Natural killer cell (primary cell): ENCODE measurements at regions not wholly inside any gene's neighbourhood (a gene's known extent, or its start where the extent isn't known, plus 50 kb on each side); places are given as distances from the start of the nearest gene placed in this dataset.

Source experiments
- ATAC-seq, 3 donors: fragments of 150-1000 bp in 2 of 3; fragments of 200-7000 bp in 1 of 3; cut with Tn5 transposase; 1 replicate in 1 of 3; 2 replicates in 2 of 3; pipeline ENCODE4 v1.10.0; 2021; ENCODE audit warnings: mild to moderate bottlenecking in 2 of 3, moderate library complexity in 2 of 3
- DNase-seq, 2 donors: peaks; one replicate each; pipeline versions ENCODE4 v3.0.0 to v3.0.0-alpha.2; 2013 to 2021; ENCODE audit warnings: mixed read lengths in 1 of 2
- H3K27ac ChIP-seq: one replicate; pipeline ENCODE4 v1.5.1; 2013; ENCODE audit warnings: mild to moderate bottlenecking, low read length
- H3K27me3 ChIP-seq: one replicate; pipeline ENCODE4 v1.6.1; 2013; ENCODE audit warnings: low read length; ENCODE audit not compliant: control insufficient read depth, insufficient read depth
- H3K36me3 ChIP-seq: one replicate; pipeline ENCODE4 v1.6.1; 2013; ENCODE audit warnings: low read length; ENCODE audit not compliant: control insufficient read depth, insufficient read depth
- H3K4me1 ChIP-seq: one replicate; pipeline ENCODE4 v1.6.1; 2013; ENCODE audit warnings: low read length; ENCODE audit not compliant: control insufficient read depth, insufficient read depth
- H3K4me3 ChIP-seq: one replicate; pipeline ENCODE4 v1.5.1; 2013; ENCODE audit warnings: low read length
- H3K9me3 ChIP-seq: one replicate; pipeline ENCODE4 v1.6.1; 2013; ENCODE audit warnings: low read length; ENCODE audit not compliant: control insufficient read depth, insufficient read depth
- H3K27ac Mint-ChIP-seq, 2 donors: one replicate each; pipeline ENCODE4 v1.8.0; 2022; ENCODE audit warnings: mild to moderate bottlenecking in 2 of 2, mixed read lengths in 2 of 2, moderate library complexity in 1 of 2
- H3K27me3 Mint-ChIP-seq, 2 donors: one replicate each; pipeline ENCODE4 v1.8.0; 2022; ENCODE audit warnings: low read depth in 2 of 2, mixed read lengths in 2 of 2
- H3K36me3 Mint-ChIP-seq: one replicate; pipeline ENCODE4 v1.8.0; 2022; ENCODE audit warnings: mixed read lengths
- H3K4me1 Mint-ChIP-seq, 2 donors: one replicate each; pipeline ENCODE4 v1.8.0; 2022; ENCODE audit warnings: mixed read lengths in 2 of 2
- H3K4me3 Mint-ChIP-seq: one replicate; pipeline ENCODE4 v1.8.0; 2022; ENCODE audit warnings: mild to moderate bottlenecking, moderate library complexity, mixed read lengths
- H3K9me3 Mint-ChIP-seq, 2 donors: one replicate each; pipeline ENCODE4 v1.8.0; 2022; ENCODE audit warnings: mixed read lengths in 2 of 2
- WGBS: methylation state at CpG from one replicate; pipeline ENCODE4 v1.1.7; 2013; ENCODE audit warnings: missing lambda C conversion rate; ENCODE audit not compliant: insufficient coverage; 5-methylcytosine and 5-hydroxymethylcytosine counted together
- intact Hi-C: fragments of 100-400 bp; cut with micrococcal nuclease; formaldehyde crosslinking; loops from one replicate; pipeline ENCODE4 v1.14.2; 2022
- TF ChIP-seq, protein P1 (sequence below): fragments of 200-600 bp; IDR thresholded peaks from one replicate; pipeline ENCODE4 v1.8.0; 2022; ENCODE audit warnings: antibody characterized with exemption

DNA sequence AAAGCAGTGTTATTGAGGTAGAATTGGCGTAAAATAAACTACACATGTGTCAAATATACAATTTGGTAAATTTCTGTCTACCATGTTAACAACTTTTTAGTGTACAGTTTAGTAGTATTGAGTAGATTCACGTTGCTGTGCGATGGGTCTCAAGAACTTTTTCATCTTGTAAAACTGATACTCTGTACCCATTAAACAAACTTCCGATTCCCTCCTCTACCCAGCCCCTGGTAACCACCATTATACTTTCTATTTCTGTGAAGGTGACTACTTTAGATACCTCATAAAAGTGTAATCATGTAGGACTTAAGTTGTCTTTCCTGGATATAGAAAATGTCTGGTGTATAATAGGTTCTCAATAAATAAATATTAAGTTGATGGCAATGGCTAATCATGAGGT is 408.5 kb upstream of the POT1 start:
- Mint-ChIP-seq H3K36me3 (no peaks in the 10 kb centered on the region), H3K27ac (no peak overlapping the region), H3K9me3 (no peaks in the 10 kb centered on the region), H3K4me1 (no peaks in the 10 kb centered on the region), H3K4me3 (no peak overlapping the region), H3K27me3 (no peaks in the 10 kb centered on the region)
- no peaks in the 10 kb centered on the region for H3K36me3 ChIP-seq
- no peak overlapping the region for H3K27ac ChIP-seq
- WGBS: 100% methylated on average over 3 of the region's 4 CpGs
- H3K4me1 ChIP-seq: no peaks in the 10 kb centered on the region
- H3K4me3 ChIP-seq: no peak overlapping the region
- DNase-seq (no peak), ATAC-seq (no peak)
- TF ChIP-seq, protein P1, sequence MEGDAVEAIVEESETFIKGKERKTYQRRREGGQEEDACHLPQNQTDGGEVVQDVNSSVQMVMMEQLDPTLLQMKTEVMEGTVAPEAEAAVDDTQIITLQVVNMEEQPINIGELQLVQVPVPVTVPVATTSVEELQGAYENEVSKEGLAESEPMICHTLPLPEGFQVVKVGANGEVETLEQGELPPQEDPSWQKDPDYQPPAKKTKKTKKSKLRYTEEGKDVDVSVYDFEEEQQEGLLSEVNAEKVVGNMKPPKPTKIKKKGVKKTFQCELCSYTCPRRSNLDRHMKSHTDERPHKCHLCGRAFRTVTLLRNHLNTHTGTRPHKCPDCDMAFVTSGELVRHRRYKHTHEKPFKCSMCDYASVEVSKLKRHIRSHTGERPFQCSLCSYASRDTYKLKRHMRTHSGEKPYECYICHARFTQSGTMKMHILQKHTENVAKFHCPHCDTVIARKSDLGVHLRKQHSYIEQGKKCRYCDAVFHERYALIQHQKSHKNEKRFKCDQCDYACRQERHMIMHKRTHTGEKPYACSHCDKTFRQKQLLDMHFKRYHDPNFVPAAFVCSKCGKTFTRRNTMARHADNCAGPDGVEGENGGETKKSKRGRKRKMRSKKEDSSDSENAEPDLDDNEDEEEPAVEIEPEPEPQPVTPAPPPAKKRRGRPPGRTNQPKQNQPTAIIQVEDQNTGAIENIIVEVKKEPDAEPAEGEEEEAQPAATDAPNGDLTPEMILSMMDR: no peak
- no peaks in the 10 kb centered on the region for H3K27me3 ChIP-seq
- no peaks in the 10 kb centered on the region for H3K9me3 ChIP-seq
- intact Hi-C loops: no loop called here

DNA sequence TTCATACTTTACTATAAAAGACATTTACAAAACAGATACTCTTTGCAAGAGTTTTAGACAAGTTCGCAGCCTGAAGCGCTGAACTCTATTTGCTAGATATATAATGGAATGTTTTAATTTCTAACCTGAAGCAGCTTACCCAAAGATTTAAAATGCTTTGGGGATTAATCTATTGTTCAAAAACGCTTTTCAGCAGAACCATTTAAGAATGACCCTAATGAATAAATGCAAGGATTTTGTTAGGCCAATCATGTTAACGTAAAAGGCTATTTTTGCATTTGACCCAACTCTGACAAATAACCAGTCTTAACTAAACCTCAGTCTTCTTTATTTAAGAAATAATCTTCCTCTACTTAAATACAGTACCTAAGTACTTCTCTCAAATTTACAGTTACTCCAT is 406.7 kb upstream of the POT1 start:
- no peak overlapping the region for H3K27ac ChIP-seq
- no peaks in the 10 kb centered on the region for H3K4me1 ChIP-seq
- H3K9me3 Mint-ChIP-seq: peaks cover 0 to under 1% of the 10 kb centered on the region in 2 donors
- no peak overlapping the region for H3K4me3 ChIP-seq
- no peaks in the 10 kb centered on the region for H3K4me1 Mint-ChIP-seq
- TF ChIP-seq, protein P1: no peak
- H3K27me3 ChIP-seq: no peaks in the 10 kb centered on the region
- H3K27me3 Mint-ChIP-seq: no peaks in the 10 kb centered on the region
- WGBS: 85% methylated on average over 2 of the region's 4 CpGs
- H3K36me3 Mint-ChIP-seq: no peaks in the 10 kb centered on the region
- no peaks in the 10 kb centered on the region for H3K36me3 ChIP-seq
- ATAC-seq (no peak), DNase-seq (no peak)
- intact Hi-C loops: no loop called here
- no peak overlapping the region for H3K27ac Mint-ChIP-seq
- no peak overlapping the region for H3K4me3 Mint-ChIP-seq
- H3K9me3 ChIP-seq: no peaks in the 10 kb centered on the region

DNA sequence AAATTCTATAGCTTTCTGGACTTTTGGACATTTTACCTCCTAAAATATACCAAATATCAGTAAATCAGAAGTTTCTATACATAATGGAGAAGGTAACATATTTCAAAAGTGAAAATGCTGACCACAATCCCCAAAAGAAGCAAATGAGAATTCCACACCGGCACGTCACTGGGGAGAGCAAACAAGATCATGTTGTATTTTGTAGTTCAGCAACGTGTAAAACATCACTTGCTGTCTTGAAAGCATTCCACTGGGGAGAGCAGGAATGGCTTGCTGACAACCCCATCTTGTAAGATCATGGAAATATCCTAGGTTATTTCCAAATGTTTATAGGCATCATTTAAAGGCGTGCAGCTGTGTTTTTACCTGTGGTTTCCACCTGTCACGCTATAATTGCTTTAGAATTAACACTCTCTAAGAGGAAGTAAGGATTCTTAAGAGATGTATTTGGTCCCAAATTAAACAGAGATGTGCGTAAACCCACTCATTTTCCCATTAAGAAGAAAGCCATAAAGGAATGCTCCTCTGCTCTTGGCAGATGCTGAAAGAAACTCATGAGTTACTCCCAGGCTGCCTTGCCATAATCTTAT is 397.1 kb upstream of the POT1 start:
- H3K36me3 Mint-ChIP-seq: peaks cover 6% of the 10 kb centered on the region
- no peak overlapping the region for H3K27ac Mint-ChIP-seq
- no peaks in the 10 kb centered on the region for H3K27me3 Mint-ChIP-seq
- Histone ChIP-seq H3K27me3 (no peaks in the 10 kb centered on the region), H3K9me3 (peaks cover 3% of the 10 kb centered on the region), H3K4me1 (no peaks in the 10 kb centered on the region), H3K36me3 (no peaks in the 10 kb centered on the region), H3K4me3 (no peak overlapping the region), H3K27ac (no peak overlapping the region)
- no peaks in the 10 kb centered on the region for H3K4me1 Mint-ChIP-seq
- ATAC-seq (no peak), DNase-seq (no peak)
- intact Hi-C loops: no loop called here
- no peak overlapping the region for H3K4me3 Mint-ChIP-seq
- TF ChIP-seq, protein P1: no peak
- H3K9me3 Mint-ChIP-seq: peaks cover 4 to 6% of the 10 kb centered on the region in 2 donors
- 84% methylated on average over 4 of the region's 6 CpGs for WGBS

DNA sequence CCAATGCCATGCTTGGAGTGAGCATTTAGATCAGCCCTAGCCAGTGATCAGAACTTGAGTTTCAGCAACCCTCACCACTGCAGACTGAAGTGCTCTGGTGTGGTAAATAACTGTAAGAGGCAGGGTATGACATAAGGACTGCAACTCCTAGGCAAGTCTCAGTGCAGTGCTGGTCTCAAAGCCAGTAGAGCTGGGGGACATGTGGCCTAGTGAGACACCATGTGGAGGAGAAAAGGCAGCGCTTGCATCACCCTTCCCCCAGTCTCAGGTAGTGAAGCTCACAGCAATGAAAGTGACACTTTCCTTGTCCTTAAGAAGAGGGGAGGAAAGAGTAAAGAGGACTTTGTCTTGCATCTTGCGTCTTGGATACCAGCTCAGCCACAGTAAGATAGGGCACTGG is 386.8 kb upstream of the POT1 start:
- 93% methylated on average over 2 of the region's 2 CpGs for WGBS
- no peak overlapping the region for H3K27ac Mint-ChIP-seq
- Histone ChIP-seq H3K9me3 (peaks cover 6% of the 10 kb centered on the region), H3K4me1 (no peaks in the 10 kb centered on the region), H3K4me3 (no peak overlapping the region), H3K27me3 (no peaks in the 10 kb centered on the region), H3K36me3 (no peaks in the 10 kb centered on the region), H3K27ac (no peak overlapping the region)
- no peaks in the 10 kb centered on the region for H3K4me1 Mint-ChIP-seq
- DNase-seq (no peak), ATAC-seq (no peak)
- H3K4me3 Mint-ChIP-seq: no peak overlapping the region
- TF ChIP-seq, protein P1: no peak
- H3K36me3 Mint-ChIP-seq: no peaks in the 10 kb centered on the region
- H3K27me3 Mint-ChIP-seq: no peaks in the 10 kb centered on the region
- intact Hi-C loops: no loop called here
- peaks cover 0 to 4% of the 10 kb centered on the region in 2 donors for H3K9me3 Mint-ChIP-seq
